Activated T-cell treated with anti-CD3 and anti-CD28 coated beads for 4 hours (primary cell): ENCODE measurements at regions not wholly inside any gene's neighbourhood (a gene's known extent, or its start where the extent isn't known, plus 50 kb on each side); places are given as distances from the start of the nearest gene placed in this dataset.
"Not testable (repeated sequence)": the region's sequence is repeated elsewhere in the genome, so short reads cannot be mapped to it uniquely, and the experiment has no call there.

Experiments used
- DNase-seq: peaks from one replicate; pipeline ENCODE4 v3.0.0-alpha.2; 2020

- DNase-seq: peak; percentile 41
Measured at GRCh38 chr5:1633605-1634336, 110.0 kb upstream of the LPCAT1 start.

- not testable (repeated sequence) for DNase-seq
Measured at GRCh38 chr5:1631004-1631403, 107.2 kb upstream of the LPCAT1 start.

- DNase-seq: not testable (repeated sequence)
Measured at GRCh38 chr5:1626397-1626796, 102.6 kb upstream of the LPCAT1 start.

- DNase-seq: not testable (repeated sequence)
Measured at GRCh38 chr5:1619531-1619930, 95.8 kb upstream of the LPCAT1 start.

- not testable (repeated sequence) for DNase-seq
Measured at GRCh38 chr5:1618296-1618865, 94.6 kb upstream of the LPCAT1 start.

- DNase-seq: not testable (repeated sequence)
Measured at GRCh38 chr5:1617236-1617755, 93.5 kb upstream of the LPCAT1 start.

GRCh38 chr5:1613515-1613914, 89.8 kb upstream of the LPCAT1 start:
- DNase-seq: not testable (repeated sequence)

- not testable (repeated sequence) for DNase-seq
Measured at GRCh38 chr5:1610526-1610925, 86.8 kb upstream of the LPCAT1 start.

GRCh38 chr5:1609111-1609510, 85.4 kb upstream of the LPCAT1 start:
- not testable (repeated sequence) for DNase-seq

GRCh38 chr5:1608336-1608735, 84.6 kb upstream of the LPCAT1 start:
- DNase-seq: not testable (repeated sequence)

GRCh38 chr5:1606951-1607350, 83.2 kb upstream of the LPCAT1 start:
- not testable (repeated sequence) for DNase-seq

GRCh38 chr5:1603916-1604315, 80.2 kb upstream of the LPCAT1 start:
- not testable (repeated sequence) for DNase-seq

GRCh38 chr5:1601565-1601964, 77.8 kb upstream of the LPCAT1 start:
- not testable (repeated sequence) for DNase-seq

- DNase-seq: not testable (repeated sequence)
Measured at GRCh38 chr5:1598950-1599737, 75.4 kb upstream of the LPCAT1 start.

- DNase-seq: not testable (repeated sequence)
Measured at GRCh38 chr5:1597093-1597473, 73.3 kb upstream of the LPCAT1 start.

GRCh38 chr5:1596462-1597092, 72.8 kb upstream of the LPCAT1 start:
- not testable (repeated sequence) for DNase-seq

GRCh38 chr5:1594357-1595106, 70.8 kb upstream of the LPCAT1 start:
- peak; percentile 54 for DNase-seq

- no peak for DNase-seq
Measured at GRCh38 chr5:1593903-1594356, 70.2 kb upstream of the LPCAT1 start.

- not testable (repeated sequence) for DNase-seq
Measured at GRCh38 chr5:1588071-1588694, 64.4 kb upstream of the LPCAT1 start.

GRCh38 chr5:1583081-1583875, 59.5 kb upstream of the LPCAT1 start:
- DNase-seq: not testable (repeated sequence)

GRCh38 chr5:1579389-1579788, 55.6 kb upstream of the LPCAT1 start:
- DNase-seq: not testable (repeated sequence)
